HG03378 (cell line): ENCODE measurements at regions not wholly inside any gene's neighbourhood (a gene's known extent, or its start where the extent isn't known, plus 50 kb on each side); places are given as distances from the start of the nearest gene placed in this dataset.
"Not testable (repeated sequence)": the region's sequence is repeated elsewhere in the genome, so short reads cannot be mapped to it uniquely, and the experiment has no call there.

Experiments used
- ATAC-seq: cut with Tn5 transposase; IDR thresholded peaks from one replicate; pipeline ENCODE4 v1.9.1; 2021; ENCODE audit warnings: mild to moderate bottlenecking, moderate library complexity; ENCODE audit not compliant: unreplicated experiment

DNA sequence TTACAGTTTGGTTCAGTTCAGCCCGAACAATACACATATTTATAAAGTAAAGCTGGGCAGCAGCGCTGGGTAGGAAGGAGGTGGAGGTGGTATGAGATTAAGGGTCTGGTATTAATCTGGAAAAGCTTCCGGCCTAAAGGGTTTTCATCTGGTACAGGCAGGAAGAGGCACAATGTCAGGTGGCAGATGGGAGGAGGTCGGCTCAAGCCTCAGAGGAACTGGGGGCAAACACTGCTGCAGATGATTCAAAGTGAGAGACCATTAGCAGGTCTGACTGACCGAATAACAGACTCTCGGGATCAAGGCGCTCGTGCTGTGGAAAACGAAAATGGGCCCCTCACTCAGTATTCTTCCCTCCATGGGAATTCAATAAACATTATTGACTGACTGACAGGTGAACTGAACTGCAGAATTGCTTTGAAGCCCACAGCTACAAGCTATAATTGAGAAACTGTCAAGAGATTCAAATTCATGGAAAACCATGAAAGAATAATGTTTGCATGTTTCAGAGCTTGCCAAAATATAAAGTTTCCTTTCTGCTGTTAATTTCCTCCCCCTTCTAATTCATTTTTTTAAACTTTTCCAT lies 75.3 kb downstream of the TMEM167A start:
- no peak for ATAC-seq

DNA sequence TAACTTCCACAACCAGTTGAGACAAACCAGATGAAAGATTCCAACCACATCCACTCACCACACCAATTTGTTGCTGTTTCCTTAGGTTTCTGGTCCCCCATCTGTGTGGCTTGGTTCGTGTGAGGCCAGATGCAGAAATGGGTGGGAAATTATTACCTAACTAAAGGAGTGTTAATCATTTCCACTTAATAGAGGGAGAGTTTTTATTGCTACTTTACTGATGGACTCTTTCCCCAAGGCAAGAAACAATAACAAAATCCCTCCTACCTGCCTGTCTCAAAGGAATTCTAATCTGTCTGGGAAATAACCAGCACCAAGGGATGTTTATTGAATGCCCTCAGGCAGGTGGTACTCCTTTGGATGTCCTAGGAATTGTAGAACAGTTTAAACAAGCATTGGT lies 76.3 kb downstream of the TMEM167A start:
- no peak for ATAC-seq

DNA sequence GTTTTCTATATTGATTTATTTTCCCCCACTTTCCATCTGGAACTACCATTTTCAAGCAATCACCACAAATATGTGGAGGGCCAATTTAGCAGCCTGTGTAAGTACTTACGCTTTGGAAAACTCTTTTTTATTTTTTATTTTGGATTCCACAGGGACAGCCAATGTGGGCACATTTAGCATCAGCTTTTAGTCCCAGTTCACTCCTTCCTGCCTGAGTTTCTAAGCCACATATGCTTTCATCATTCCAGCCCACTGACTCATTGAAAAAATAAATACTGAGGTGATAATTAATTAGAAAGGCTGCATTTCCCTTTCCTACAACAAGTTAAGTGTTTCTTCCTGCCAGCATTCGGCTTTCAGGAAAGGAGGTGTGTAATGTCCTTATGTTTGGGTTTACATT lies 76.8 kb downstream of the TMEM167A start:
- ATAC-seq: no peak

DNA sequence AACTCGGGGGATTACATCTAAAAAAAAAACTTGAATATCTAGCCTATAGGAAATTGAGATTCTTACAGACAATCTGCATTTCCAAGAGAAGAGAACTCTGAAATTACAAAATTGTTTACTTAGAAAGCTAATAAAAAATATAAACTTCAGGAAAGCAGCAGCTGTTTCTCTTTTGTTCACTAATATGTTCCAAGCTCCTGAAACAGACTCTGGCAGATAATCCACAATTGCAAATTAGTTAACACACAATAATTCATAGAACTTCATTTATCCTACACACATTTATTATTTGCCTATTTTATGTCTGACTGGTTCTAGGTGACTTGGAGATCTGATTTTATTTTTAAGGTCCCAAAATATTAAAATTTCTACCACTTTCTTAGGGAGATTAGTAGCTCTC lies 83.8 kb downstream of the TMEM167A start:
- ATAC-seq: no peak

DNA sequence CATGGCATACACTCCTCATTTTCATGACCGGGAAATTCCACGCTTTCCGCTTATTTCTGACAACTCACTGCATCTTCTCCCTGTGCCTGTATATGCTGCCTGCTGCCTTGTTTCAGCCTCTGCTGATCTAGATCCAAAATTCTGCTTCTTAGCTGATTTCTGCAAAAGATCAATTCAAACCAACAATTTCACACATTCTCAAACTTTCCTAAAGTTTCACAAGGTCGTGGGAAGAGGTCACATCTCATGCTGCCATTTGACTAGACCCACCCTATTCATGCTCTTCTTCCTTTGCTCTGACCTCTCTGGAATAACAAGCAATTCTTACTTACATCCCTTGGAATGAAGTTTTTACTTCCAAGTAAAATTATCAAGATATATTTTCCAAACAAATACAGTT lies 84.5 kb downstream of the TMEM167A start:
- ATAC-seq: no peak

DNA sequence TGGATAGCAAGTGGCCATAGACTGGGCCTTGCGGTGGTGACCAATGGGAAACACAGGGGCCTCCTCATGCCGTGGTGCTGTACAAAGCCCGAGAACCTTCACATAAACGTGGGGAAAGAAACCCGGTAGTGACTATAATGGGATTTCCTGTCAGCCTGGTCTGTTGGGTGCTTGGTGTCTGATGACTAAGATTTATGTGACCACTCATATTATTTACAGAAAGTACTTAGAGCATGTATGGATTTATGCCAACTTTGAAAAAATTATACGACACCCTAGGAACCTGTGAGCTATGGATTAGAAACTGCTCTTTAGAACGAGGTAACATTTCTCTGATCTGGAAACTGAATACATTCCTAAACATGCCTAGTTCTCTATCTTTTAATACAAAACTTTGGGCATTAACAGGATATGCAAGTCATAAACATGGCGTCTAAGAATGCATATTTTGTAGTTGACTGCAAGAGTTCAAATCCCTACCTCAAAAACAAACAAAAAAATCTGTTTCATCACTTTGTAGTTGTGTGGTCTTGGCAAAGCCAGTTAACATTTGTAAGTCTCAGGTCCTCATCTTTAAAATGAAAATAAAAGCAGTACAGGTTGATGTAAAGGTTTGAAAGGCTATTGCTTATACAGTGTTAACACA lies 85.4 kb downstream of the TMEM167A start:
- ATAC-seq: no peak

DNA sequence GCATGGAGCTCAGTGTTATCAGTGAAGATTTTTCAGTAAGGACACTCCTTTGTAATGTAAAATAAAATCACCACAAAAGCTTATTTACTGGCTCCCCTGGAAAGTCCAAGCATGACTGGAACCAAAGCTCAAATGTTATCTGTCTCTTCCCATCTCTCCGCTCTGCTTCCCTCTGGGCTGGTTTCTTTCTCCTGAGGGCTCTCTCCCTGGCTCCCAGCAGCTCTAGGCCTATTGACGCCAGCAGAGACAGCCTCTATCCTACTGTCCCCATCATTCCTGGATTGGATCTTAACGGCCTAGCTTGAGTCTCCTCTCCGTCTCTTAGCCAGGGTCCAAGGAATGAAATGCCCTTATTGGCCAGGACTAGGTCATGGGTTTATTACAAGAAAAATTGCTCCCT lies 86.1 kb downstream of the TMEM167A start:
- ATAC-seq: no peak

DNA sequence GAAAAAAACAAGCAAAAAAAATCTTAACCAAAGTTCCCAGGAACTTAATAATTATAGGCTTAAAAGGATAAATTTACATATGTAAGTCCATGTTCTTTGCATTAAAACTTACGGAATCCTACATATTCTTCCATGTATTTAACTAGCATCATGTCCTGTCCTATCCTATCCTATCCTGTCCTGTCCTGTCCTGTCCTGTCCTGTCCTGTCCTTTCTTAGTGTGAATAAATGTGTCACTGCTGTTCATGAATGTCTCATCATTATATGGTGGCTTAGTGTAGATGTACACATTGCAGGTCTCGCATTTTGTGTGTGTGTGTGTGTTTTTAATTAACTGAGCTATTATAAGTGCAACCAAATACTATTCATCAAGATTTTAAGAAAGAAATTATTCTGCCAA lies 90.0 kb downstream of the TMEM167A start:
- ATAC-seq: no peak

DNA sequence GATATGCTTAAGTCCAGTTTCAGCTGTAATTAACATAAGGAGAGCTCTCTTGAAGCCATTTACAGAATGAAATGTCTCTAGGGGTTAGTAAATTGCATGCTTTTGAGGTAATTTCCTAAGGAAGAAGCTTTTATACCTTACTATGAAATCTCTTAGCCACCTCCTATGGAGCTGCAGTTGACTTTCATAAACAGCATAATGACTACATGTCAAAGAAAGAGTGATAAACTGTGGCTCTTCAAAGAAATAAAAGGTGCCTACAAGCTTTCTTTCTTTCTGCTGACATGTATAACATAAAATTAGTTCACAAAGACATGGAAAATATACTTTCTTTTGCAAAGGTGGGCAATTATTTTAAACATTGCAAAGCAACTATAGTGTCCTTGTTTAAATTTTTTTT lies 90.8 kb downstream of the TMEM167A start:
- ATAC-seq: no peak

DNA sequence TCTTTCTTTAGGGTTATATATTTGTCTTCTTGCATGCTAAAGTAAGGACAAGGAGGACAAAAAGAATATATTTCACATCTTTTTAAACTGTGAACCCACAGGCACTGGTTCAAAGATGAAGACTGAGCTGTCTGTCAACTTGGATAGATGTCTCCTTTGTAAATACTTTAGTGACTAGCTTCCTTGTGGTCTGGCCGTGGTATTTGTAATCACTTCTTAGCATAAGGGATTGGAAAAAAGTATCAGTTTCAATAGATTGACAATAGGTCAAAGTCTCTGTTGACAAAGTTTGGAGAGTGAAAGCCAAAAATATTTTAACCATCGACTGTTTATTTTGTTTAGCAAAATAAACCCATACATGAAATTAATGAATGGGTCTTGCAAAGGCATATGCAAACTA lies 91.4 kb downstream of the TMEM167A start:
- ATAC-seq: no peak

DNA sequence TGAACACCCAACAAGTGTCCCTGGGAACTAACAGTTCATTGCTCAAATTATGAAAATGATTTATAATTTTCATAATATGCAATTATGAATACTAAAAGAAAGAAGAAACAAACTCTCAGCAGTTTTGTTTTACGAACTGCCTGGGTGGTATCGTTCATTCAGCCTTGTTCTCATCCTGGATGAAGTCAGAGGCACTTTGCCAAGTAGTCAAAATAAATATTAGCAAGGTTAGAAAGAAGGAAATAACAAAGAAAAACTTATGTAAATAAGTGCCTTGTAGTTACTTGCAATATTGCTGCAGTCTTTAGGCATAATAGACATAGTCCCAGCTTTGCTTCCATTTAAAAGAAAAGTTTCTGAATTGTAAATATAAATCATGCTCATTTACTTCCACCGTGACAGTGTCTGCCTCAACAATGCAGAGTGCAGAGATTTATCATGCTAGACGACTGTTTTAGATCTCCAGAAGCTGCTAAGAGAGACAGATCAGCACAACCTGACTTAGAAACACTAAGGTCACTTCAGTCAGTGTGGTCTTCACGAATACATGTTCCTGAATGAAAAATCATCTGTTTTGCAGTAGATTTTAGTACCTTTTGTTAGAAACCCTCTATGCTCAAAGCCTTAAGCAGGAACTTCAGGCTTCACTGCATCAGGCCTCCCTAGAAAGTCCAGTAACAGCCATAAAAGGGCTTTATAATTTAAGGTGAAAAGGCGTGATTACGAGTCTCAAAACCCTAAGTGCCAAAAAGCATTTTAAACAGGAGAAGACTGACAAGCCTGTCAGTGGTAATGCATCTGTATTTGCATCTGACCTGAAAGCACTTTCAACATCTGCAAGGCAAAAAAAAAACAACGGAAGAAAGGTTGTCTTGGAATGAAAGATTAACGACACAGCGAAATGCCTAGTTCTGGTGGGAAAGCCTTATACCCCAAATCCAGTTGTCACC lies 92.1 kb downstream of the TMEM167A start:
- ATAC-seq: no peak

DNA sequence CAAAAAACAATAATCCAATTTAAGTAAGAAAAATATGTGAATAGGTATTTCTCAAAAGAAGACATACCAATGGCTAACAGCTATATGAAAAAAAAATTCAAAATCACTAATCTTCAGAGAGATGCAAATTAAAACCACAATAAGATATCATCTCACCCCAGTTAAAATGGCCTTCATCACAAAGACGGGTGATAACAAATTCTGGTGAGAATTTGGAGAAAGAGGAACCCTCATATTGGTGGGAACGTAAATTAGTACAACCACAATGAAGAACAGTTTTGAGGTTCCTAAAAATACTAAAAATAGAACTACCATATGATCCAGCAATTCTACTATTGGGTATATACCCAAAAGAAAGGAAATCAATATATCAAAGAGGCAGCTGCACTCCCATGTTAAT lies 94.3 kb downstream of the TMEM167A start:
- ATAC-seq: no peak

DNA sequence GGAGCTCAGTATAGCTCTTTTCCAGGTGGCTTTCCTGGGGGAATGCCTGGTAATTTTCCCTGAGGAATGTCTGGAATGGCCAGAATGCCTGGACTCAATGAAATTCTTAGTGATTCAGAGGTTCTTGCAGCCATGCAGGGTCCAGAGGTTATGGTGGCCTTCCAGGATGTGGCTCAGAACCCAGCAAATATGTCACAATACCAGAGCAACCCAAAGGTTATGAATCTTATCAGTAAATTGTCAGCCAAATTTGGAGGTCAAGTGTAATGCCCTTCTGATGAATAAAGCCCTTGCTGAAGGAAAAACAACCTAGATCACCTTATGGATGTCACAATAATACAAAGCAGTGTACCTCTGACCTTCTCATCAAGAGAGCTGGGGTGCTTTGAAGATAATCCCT lies 100.3 kb downstream of the TMEM167A start:
- ATAC-seq: not testable (repeated sequence)

DNA sequence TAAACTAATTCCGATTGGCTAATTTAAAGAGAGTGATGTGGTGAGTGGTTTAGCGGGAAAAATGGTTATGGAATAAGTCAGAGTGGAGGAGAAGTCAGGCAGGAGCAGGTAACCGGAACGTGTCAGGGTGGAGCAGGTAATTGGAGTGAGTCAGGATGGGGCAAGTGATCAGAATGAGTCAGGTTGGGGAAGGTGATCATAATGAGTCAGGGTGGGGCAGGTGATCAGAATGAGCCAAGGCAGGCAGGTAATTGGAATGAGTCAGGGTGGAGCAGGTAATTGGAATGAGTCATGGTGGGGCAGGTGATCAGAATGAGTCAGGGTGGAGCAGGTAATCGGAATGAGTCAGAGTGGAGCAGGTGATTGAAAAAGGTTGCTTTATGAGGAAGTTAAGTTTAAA lies 101.4 kb downstream of the TMEM167A start:
- ATAC-seq: no peak

DNA sequence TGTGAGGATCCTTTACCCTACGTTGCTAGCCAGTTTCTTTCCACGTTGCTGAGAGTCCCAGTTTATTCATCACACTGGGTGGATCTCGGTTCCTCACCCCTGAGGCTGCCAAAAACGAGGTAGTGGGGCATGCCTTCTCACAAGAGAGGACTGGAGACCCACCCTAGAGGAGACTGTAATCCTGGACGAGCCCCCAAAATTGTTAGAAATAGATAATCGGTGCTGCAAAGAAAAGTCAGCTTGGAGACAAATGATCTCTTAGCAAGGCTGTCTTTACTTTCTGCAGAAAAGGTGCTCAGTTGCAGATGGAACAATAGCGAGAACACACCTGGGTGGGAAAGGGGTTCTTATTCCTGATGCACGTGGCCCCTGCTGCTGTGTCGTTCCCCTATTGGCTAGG lies 101.8 kb downstream of the TMEM167A start:
- ATAC-seq: no peak

DNA sequence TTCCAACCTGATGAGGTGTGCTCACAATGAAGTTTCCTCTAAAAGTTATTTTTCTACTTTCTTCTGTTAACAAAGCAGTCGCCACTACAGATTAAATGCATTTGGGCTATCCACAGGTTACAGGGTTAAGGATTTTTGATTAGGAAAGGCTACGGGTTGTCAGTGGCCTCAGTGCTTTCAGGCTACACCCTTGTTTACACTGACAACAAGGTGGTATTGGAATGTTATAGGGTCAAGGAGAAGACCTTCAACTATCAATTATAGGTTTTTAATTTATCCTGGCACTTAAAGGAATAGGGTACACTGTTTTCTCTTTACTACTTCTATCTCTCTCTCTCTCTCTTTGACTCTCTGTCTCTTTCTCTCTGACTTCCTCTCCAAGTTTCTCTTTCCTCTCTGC lies 102.8 kb downstream of the TMEM167A start:
- not testable (repeated sequence) for ATAC-seq

DNA sequence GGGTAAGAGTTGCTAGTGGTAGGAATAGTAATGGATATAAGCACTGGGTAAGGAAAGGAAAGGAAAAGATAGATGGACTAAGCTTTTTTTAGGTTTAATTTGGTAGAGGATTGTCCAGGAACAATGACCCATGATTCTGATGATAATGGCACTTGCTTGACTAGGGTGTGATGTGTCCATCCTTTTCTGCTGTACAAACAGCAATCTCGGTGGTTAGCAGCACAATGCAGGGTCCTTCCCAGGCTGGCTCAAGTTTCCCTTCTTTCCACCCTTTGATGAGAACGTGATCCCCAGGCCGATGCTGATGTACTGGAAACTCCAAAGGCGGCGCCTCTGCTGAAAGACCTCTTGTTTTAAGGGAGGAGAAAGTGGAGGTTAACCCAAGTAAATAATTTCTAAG lies 105.3 kb downstream of the TMEM167A start:
- ATAC-seq: no peak

DNA sequence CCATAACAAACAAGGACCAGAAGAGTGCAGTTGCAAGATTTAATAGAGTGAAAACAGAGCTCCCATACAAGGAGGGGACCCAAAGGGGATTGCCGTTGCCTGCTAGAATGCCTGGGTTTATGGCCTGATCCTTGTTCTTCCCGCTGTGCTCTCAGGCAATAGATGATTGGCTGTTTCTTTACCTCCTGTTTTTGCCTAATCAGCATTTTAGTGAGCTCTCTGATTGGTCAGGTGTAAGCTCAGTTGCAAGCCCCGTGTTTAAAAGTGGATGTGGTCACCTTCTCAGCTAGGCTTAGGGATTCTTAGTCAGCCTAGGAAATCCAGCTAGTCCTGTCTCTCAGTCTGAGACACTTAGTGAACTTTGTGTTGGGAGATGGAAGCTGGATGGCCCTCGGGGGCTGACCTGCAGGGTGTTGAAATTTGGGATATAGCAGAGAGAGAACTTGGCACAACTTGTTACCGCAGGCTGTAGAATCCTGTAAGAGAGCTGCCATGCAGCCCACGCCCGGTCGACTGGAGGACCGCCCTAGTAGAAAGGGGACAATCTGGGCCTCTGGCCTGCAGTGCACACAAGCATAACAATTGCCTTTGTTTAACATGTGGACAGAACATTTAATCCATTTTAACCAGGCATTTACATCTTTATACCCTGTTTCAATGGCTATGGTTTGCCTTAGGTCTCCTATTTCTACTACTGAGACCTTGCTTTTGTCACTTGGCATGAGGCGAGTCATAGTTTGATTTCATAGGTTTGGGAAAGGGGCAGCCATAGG lies 106.0 kb downstream of the TMEM167A start:
- not testable (repeated sequence) for ATAC-seq

DNA sequence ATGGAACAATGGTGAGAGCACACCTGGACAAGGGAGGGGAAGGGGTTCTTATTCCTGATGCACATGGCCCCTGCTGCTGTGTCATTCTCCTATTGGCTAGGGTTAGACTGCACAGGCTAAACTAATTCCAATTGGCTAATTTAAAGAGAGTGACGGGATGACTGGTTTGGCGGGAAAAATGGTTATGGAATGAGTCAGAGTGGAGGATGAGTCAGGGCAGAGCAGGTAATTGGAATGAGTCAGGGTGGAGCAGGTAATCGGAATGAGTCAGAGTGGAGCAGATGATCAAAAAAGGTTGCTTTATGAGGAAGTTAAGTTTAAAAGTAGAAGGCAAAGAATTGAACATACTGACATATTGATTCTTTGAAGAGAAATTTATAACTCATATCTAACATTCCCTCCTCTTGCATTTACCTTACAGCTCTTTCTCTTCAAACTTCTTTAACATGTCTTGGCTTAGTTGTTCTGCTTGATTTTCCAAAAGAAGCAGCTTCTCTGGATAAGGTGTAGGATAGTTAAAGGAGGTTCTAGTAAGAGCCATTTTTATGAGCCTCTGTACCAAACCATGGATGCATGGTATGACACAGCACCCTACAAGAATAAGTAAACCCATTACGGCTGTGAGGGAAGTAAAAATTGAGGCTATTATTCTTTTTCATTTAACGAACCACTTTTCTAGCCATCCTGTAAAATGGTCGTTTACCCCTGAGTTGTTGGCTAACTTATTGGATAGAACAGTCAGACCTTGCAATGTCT lies 107.8 kb downstream of the TMEM167A start:
- ATAC-seq: not testable (repeated sequence)

DNA sequence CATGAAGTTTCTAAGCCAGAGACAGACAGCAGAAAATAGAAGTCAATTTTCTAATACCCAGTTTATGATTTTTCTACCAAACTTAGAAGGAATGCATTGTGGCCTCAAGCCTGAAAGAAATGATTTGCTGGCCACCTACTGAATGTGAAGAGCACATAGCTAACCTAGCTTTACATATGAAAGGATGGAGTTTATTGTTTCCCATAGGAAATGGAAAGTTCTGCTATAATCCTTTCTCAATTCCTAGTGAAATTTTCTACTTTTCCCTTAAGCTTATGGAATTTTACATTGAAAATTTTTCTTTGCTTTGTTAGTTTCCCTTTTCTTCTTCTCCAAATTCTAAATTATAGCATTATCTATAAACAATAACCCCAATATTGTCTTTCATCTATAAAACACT lies 110.1 kb downstream of the TMEM167A start:
- no peak for ATAC-seq
